ENCODE measurements at regions not wholly inside any gene's neighbourhood (a gene's known extent, or its start where the extent isn't known, plus 50 kb on each side); places are given as distances from the start of the nearest gene placed in this dataset.
A peak's percentile ranks its signal among the peaks of the same experiment; 100 is the strongest.
"Not testable (repeated sequence)": the region's sequence is repeated elsewhere in the genome, so short reads cannot be mapped to it uniquely, and the experiment has no call there.

DNA sequence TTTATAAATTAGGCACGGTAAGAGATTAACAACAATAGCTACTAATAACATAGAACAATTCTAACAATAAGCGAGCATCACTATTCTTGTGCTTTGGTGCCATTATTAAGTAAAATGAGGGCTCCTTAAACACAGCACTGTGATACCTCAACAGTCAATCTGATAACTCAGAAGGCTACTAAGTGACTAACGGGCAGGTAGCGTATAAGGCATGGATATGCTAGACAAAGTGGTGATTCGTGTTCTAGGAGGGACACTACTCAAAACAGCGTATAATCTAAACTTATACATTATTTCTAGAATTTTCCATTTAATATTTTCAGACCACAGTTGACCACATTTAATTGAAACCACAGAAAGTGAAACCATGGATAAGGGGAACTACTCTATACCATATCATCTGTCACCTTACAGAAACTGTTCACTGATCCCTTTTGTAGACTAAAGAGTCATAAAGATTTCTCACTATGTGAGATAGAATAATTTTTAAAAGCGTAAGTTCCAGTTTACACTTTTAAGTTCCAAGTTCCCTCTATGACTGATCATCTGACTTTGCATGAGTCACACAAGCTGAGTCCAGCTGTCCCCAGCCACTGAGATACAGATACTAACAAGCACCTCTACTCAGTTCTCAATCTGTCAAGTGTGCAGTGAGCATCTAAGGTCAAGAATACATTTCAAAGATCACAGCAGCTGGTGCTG is 181.9 kb downstream of the SPATA31A6 start:
- DNase-seq; intact Hi-C loops (cut with DNase I): not testable (repeated sequence)

DNA sequence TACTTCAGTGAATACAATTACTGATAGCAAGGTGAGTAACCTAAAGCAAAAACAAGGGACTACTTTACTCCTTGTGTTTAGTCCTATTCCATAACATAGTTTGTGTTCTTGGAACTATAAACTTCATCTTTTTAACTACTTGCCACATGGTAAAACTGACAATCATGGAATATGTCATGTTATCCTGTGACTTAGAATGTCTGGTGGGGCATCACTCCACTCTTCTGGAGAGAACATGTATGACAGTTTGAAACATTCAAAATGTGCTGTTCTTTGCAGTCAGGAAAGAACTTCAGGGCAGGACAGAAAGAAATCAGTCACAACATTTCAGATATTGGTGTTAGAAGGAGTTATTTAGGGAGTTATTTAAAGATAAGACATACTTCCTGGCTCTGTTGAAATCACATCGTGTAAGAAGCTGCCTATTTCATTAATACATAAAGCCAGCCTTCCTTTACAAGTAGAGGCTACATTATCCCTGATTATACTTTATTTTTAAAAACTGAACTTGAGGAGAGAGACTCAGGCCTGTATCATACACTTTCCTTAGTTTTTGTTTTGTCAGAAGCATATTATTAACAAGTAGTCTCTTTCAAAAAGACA is 184.9 kb downstream of the SPATA31A6 start:
- intact Hi-C loops (cut with DNase I); DNase-seq: not testable (repeated sequence)

- DNase-seq; intact Hi-C loops (cut with DNase I): not testable (repeated sequence)
Measured at GRCh38 chr9:42370172-42370571, 186.7 kb downstream of the SPATA31A6 start.

GRCh38 chr9:42371417-42371816 is 188.0 kb downstream of the SPATA31A6 start:
- intact Hi-C loops (cut with DNase I); DNase-seq: not testable (repeated sequence)

GRCh38 chr9:42377530-42378417 is 194.3 kb downstream of the SPATA31A6 start:
- DNase-seq; intact Hi-C loops (cut with DNase I): not testable (repeated sequence)

GRCh38 chr9:42378418-42378815 is 195.0 kb downstream of the SPATA31A6 start:
- no peak for DNase-seq
- intact Hi-C loops (cut with DNase I): no loop called here

- DNase-seq; intact Hi-C loops (cut with DNase I): not testable (repeated sequence)
Measured at GRCh38 chr9:42379602-42380001, 196.1 kb downstream of the SPATA31A6 start.

GRCh38 chr9:42384585-42384984 is 201.1 kb downstream of the SPATA31A6 start:
- intact Hi-C loops (cut with DNase I); DNase-seq: not testable (repeated sequence)

DNA sequence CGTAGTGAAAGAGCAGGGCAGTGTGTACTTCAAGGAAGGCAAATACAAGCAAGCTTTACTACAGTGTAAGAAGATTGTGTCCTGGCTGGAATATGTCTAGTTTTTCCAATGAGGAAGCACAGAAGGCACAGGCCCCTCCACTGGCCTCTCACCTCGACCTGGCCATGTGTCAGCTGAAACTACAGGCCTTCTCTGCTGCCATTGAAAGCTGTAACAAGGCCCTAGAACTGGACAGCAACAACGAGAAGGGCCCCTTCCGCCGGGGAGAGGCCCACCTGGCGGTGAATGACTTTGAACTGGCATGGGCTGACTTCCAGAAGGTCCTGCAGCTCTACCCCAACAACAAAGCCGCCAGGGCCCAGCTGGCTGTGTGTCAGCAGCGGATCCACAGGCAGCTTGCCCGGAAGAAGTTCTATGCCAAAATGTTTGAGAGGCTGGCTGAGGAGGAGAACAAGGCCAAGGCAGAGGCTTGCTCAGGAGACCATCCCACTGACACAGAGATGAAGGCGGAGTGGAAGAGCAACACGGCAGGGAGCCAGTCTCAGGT is 202.2 kb downstream of the SPATA31A6 start:
- intact Hi-C loops (cut with DNase I): not testable (repeated sequence)
- peak in 27 of 42 donors; percentile 19 to 70 (median 44) for DNase-seq

GRCh38 chr9:42386477-42386876 is 203.0 kb downstream of the SPATA31A6 start:
- DNase-seq: no peak
- intact Hi-C loops (cut with DNase I): no loop called here

DNA sequence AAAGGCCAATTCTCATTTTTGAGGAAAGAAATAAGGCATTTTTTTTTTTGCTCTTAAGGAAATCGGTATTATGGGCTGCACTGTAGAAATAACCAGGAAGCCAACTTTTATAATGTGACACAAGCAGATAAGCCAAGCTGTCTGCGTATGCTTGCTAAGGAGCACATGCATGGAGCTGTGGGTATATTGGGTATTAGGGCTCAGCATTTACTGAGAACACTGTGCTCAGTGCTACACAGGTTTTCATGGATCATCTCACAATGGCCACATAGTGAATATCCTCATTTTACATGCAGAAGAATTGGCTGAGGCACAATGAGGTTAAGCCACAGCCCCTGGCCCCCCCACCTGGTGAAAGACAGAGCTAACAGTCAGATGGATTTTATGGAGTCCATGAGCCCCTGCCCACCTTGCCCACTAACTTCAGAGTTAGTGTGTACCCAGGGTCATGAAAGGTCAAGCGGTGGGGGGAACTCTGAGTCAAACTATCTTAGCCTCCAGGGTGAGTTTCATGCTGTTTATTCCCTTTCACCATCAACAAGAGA is 204.8 kb downstream of the SPATA31A6 start:
- DNase-seq: no peak
- intact Hi-C loops (cut with DNase I): no loop called here

DNA sequence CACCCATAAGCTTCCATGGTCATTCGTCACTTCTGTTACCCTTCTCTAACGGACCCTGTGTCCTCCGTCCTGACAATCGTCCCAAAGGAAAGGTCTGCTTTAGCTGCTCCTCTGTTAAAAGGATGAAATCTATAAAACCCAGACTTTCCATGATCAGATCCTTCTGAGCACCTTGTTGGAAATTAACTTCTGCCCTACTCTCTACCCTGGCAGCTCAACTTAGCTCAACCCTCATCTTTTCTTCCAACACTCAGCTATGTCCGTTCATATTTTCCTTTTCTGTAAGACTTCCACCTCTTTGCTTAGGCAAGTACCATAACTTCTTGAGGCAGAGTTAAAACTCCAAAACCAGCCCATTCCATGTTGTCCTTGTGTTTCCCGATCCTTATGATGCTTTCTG is 205.4 kb downstream of the SPATA31A6 start:
- DNase-seq: no peak
- intact Hi-C loops (cut with DNase I): no loop called here

- intact Hi-C loops (cut with DNase I): not testable (repeated sequence)
Measured at GRCh38 chr9:42392773-42393455, 209.5 kb downstream of the SPATA31A6 start.

DNA sequence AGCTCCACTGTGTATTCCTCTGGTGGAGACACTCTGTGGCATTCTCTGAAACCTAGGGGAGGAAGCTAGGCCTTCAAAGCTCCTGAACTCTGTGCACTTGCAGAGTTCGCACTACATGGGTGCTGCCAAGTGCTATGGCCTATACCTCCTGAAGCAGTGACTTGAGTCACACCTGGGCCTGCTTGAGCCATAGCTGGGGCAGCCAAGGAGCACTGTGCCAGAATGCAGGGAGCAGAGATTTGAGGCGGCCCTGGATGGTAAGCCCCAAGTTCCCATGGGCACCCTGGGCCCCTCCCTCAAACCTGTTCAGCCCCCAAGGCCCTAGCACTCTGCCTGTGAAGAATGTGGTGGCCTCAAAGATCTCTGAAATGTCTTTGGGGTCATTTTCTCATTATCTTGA is 212.9 kb downstream of the SPATA31A6 start:
- intact Hi-C loops (cut with DNase I): no loop called here
- no peak for DNase-seq

More at GRCh38 chr9:42392773-42393455, 209.5 kb downstream of the SPATA31A6 start:
- DNase-seq: not testable (repeated sequence)

GRCh38 chr9:42397336-42397735 is 213.9 kb downstream of the SPATA31A6 start:
- intact Hi-C loops (cut with DNase I); DNase-seq: not testable (repeated sequence)

DNA sequence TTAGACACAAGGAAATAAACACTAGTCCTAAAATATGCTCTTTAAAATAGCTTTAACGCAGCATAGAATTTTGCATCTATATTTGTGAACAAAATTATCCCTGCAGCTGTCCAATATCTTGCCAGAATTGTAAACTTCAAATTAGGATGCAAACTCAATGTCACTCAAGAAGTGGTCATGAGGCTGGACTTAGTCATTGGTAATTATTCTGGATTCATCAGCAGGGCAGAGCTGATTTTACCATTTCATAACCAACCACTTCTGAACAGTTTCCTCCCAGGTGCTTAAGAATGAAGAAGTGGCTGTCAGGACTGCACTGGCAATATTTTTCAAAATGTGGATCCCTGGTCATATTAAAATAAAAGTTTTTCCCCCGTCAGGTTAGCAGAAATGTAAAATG is 219.5 kb downstream of the SPATA31A6 start:
- intact Hi-C loops (cut with DNase I): not testable (repeated sequence)

GRCh38 chr9:42409581-42409980 is 226.1 kb downstream of the SPATA31A6 start:
- DNase-seq; intact Hi-C loops (cut with DNase I): not testable (repeated sequence)

More for the DNA sequence above, 219.5 kb downstream of the SPATA31A6 start:
- not testable (repeated sequence) for DNase-seq

DNA sequence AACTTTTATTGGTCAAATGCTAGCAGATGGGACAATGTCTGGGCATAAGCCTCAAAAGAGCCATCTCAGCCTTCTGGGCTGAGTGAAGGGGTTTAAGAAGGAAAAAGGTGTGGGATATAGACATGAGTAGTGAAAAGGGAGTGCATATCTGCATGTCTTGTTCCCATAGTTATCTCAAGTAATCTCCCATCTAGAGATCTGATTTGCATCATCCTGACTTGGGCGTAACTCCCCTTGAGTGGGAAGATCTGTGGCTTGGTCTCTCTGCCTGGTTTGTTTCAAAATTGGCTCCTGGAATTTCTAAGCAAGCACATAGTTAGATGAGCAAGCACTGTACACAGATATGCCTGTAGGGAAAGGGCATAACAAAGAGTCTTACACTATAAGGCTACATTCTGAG is 228.9 kb downstream of the SPATA31A6 start:
- intact Hi-C loops (cut with DNase I); DNase-seq: not testable (repeated sequence)

Measured in head of caudate nucleus (tissue), 42 donors.